ENCODE measurements at regions not wholly inside any gene's neighbourhood (a gene's known extent, or its start where the extent isn't known, plus 50 kb on each side); places are given as distances from the start of the nearest gene placed in this dataset.

GRCh38 chr18:68181956-68182355 is 533.0 kb downstream of the TMX3 start:
- no peak overlapping the region for H3K27ac Mint-ChIP-seq
- no peak overlapping the region for H3K4me3 Mint-ChIP-seq (ENCODE audit: low read depth)
- TF ChIP-seq CTCF (IDR thresholded peaks at IDR 0.05; ENCODE audit: unreplicated experiment) = no peak
- DNase-seq (ENCODE audit: low spot score, unreplicated experiment) = no peak
- H3K36me3 Mint-ChIP-seq (ENCODE audit: insufficient read depth) = no peaks in the 10 kb centered on the region
- H3K27me3 Mint-ChIP-seq = no peaks in the 10 kb centered on the region
- H3K4me1 Mint-ChIP-seq (ENCODE audit: low read depth) = peaks cover 19% of the 10 kb centered on the region
- peaks cover 3% of the 10 kb centered on the region for H3K9me3 Mint-ChIP-seq (ENCODE audit: low read depth)

GRCh38 chr18:68179811-68180210 is 535.1 kb downstream of the TMX3 start:
- peaks cover 11% of the 10 kb centered on the region for H3K9me3 Mint-ChIP-seq (ENCODE audit: low read depth)

GRCh38 chr18:68178921-68179320 is 536.0 kb downstream of the TMX3 start:
- Mint-ChIP-seq H3K9me3 (ENCODE audit: low read depth) (peaks cover 11% of the 10 kb centered on the region), H3K4me1 (ENCODE audit: low read depth) (peaks cover 6% of the 10 kb centered on the region), H3K4me3 (ENCODE audit: low read depth) (no peak overlapping the region), H3K36me3 (ENCODE audit: insufficient read depth) (no peaks in the 10 kb centered on the region), H3K27me3 (no peaks in the 10 kb centered on the region), H3K27ac (no peak overlapping the region)
- DNase-seq (ENCODE audit: low spot score, unreplicated experiment) = no peak
- TF ChIP-seq CTCF (IDR thresholded peaks at IDR 0.05; ENCODE audit: unreplicated experiment) = no peak

More at GRCh38 chr18:68179811-68180210, 535.1 kb downstream of the TMX3 start:
- no peak for DNase-seq (ENCODE audit: low spot score, unreplicated experiment)
- no peak for TF ChIP-seq CTCF (IDR thresholded peaks at IDR 0.05; ENCODE audit: unreplicated experiment)
- Mint-ChIP-seq H3K27ac (no peak overlapping the region), H3K4me1 (ENCODE audit: low read depth) (peaks cover 7% of the 10 kb centered on the region), H3K36me3 (ENCODE audit: insufficient read depth) (no peaks in the 10 kb centered on the region), H3K4me3 (ENCODE audit: low read depth) (no peak overlapping the region), H3K27me3 (no peaks in the 10 kb centered on the region)

GRCh38 chr18:68177807-68178702 is 536.9 kb downstream of the TMX3 start:
- no peaks in the 10 kb centered on the region for H3K27me3 Mint-ChIP-seq
- peaks cover 6% of the 10 kb centered on the region for H3K4me1 Mint-ChIP-seq (ENCODE audit: low read depth)
- no peak overlapping the region for H3K4me3 Mint-ChIP-seq (ENCODE audit: low read depth)
- no peaks in the 10 kb centered on the region for H3K36me3 Mint-ChIP-seq (ENCODE audit: insufficient read depth)
- H3K27ac Mint-ChIP-seq = no peak overlapping the region
- no peak for DNase-seq (ENCODE audit: low spot score, unreplicated experiment)
- TF ChIP-seq CTCF (IDR thresholded peaks at IDR 0.05; ENCODE audit: unreplicated experiment) = no peak
- H3K9me3 Mint-ChIP-seq (ENCODE audit: low read depth) = peaks cover 11% of the 10 kb centered on the region

- H3K4me3 Mint-ChIP-seq (ENCODE audit: low read depth) = no peak overlapping the region
- no peak overlapping the region for H3K27ac Mint-ChIP-seq
- no peak for DNase-seq (ENCODE audit: low spot score, unreplicated experiment)
- H3K27me3 Mint-ChIP-seq = no peaks in the 10 kb centered on the region
- peaks cover 6% of the 10 kb centered on the region for H3K4me1 Mint-ChIP-seq (ENCODE audit: low read depth)
- H3K36me3 Mint-ChIP-seq (ENCODE audit: insufficient read depth) = no peaks in the 10 kb centered on the region
- H3K9me3 Mint-ChIP-seq (ENCODE audit: low read depth) = peaks cover 11% of the 10 kb centered on the region
- TF ChIP-seq CTCF (IDR thresholded peaks at IDR 0.05; ENCODE audit: unreplicated experiment) = no peak
These were observed 538.0 kb downstream of the TMX3 start for GRCh38 chr18:68176901-68177300.

Measured in progenitor cell of endocrine pancreas (in vitro differentiated cells).